ENCODE measurements at regions not wholly inside any gene's neighbourhood (a gene's known extent, or its start where the extent isn't known, plus 50 kb on each side); places are given as distances from the start of the nearest gene placed in this dataset.

DNA sequence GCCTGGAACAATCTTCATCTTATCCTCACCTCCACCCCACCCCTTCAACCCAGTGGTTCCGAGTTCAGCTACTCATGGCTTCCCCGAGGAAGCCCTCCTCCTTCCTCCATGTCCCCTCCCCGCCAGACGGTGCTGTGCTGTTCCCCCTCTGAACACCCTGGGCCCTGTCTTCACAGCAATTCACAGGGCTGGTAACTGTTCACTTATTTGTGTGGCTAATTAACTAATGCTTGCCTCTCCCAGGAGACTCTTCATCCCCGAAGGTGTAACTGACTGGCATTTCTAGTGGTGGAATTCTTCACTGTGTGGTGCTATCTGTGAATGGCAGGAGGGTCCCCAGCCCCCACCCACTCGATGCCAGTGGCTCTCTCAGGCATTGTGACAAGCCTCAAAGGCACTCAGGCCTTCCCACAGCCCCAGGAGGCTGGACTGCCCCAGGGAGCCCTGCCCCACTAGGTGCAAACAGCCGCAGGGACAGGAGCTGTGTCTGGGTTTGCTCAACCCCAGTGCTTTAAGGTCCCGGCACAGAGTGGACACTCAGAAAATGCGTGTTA lies 133.7 kb upstream of the ID2 start:
- Histone ChIP-seq H3K36me3 (ENCODE audit: insufficient read depth, low read depth, low read length) (no peaks in the 10 kb centered on the region), H3K27me3 (ENCODE audit: insufficient read depth, low read length) (no peaks in the 10 kb centered on the region), H3K4me3 (ENCODE audit: low read length) (no peak overlapping the region), H3K9ac (ENCODE audit: low read depth, low read length) (no peak overlapping the region), H3K4me1 (ENCODE audit: insufficient read depth, low read length) (0 out of 2 replicates have a peak, but pooled peaks cover 2% of the 10 kb centered on the region), H3K9me3 (ENCODE audit: insufficient read depth, low read depth, low read length) (no peaks in the 10 kb centered on the region), H3K27ac (ENCODE audit: low read length) (no peak overlapping the region)

DNA sequence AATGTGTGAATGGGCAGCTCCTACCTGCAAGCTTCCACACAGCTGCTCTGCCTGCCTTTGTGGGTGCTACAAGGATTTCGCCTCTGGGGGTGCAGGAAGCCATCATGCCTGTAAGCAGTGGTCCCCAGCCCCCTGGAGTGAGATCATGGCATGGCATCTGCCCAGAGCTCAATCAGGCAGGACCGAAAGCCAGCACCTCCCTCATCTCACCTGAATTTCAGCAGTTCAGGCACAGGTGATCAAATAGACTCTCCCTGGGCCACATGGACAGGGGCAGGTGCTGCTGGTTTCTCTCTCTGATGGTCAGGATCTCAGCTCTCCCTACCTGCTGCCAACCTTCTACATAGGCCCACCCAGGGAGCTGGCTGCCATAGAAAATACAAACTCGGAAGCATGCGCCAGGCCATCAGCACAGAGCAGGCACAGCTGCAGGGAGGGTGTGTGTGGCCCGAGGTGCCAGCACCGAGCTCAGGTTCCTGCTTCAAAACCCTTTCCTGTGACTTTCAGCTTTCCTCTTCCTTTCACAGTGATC lies 133.2 kb upstream of the ID2 start:
- Histone ChIP-seq H3K4me3 (ENCODE audit: low read length) (no peak overlapping the region), H3K36me3 (ENCODE audit: insufficient read depth, low read depth, low read length) (no peaks in the 10 kb centered on the region), H3K27me3 (ENCODE audit: insufficient read depth, low read length) (no peaks in the 10 kb centered on the region), H3K27ac (ENCODE audit: low read length) (no peak overlapping the region), H3K9ac (ENCODE audit: low read depth, low read length) (no peak overlapping the region), H3K9me3 (ENCODE audit: insufficient read depth, low read depth, low read length) (no peaks in the 10 kb centered on the region), H3K4me1 (ENCODE audit: insufficient read depth, low read length) (0 out of 2 replicates have a peak, but pooled peaks cover 2% of the 10 kb centered on the region)

DNA sequence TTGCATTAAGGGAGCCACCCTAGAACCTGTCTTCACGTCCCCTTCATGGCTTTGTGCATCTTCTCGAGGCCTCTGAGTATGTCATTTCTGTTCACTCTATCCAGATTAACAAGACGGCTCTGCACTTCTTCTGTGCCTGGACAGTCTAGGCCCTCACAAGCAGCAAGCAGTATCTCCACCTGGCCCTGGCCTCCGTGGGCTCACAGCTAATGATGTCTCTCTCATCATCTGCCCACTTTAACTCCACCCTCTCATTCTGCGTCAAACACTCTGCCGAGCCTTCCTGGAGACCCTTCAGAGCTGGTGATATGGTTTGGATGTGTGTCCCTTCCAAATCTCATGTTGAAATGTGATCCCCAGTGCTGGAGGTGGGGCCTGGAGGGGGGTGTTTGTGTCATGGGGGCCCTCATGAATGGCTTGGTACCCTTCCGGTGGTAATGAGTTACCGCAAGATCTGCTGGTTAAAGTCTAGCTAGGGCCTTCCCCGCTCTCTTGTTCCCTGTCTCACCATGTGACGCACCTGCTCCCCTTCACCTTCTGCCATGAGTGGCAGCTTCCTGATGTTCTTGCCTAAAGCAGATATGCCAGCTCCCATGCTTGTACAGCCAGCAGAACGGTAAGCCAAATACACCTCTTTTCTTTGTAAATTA lies 132.5 kb upstream of the ID2 start:
- no peaks in the 10 kb centered on the region for H3K36me3 ChIP-seq (ENCODE audit: insufficient read depth, low read depth, low read length)
- H3K9ac ChIP-seq (ENCODE audit: low read depth, low read length) = no peak overlapping the region
- no peaks in the 10 kb centered on the region for H3K27me3 ChIP-seq (ENCODE audit: insufficient read depth, low read length)
- no peaks in the 10 kb centered on the region for H3K9me3 ChIP-seq (ENCODE audit: insufficient read depth, low read depth, low read length)
- no peak overlapping the region for H3K4me3 ChIP-seq (ENCODE audit: low read length)
- no peak overlapping the region for H3K27ac ChIP-seq (ENCODE audit: low read length)
- H3K4me1 ChIP-seq (ENCODE audit: insufficient read depth, low read length) = 0 out of 2 replicates have a peak, but pooled peaks cover 2% of the 10 kb centered on the region

DNA sequence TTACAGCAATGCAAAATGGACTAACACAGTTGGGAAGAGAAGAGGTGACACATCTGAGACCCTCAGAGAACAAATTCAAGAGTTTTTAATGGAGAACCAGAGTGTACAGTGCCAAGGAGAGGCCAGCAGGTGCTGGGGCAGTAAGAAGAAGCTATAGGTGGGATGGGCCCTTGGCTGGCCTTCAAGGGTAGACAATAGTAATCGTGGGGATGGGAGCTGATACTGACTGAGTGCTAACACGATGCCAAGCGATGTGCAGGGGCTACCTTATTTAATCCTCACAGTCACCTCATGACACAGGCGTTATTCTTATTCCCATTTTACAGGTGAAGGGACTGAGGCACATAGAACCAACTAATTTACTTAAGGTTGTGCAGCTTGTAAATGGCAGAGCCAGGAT lies 131.9 kb upstream of the ID2 start:
- Histone ChIP-seq H3K27ac (ENCODE audit: low read length) (no peak overlapping the region), H3K4me3 (ENCODE audit: low read length) (no peak overlapping the region), H3K9ac (ENCODE audit: low read depth, low read length) (no peak overlapping the region), H3K4me1 (ENCODE audit: insufficient read depth, low read length) (0 out of 2 replicates have a peak, but pooled peaks cover 2% of the 10 kb centered on the region), H3K27me3 (ENCODE audit: insufficient read depth, low read length) (no peaks in the 10 kb centered on the region), H3K9me3 (ENCODE audit: insufficient read depth, low read depth, low read length) (no peaks in the 10 kb centered on the region), H3K36me3 (ENCODE audit: insufficient read depth, low read depth, low read length) (no peaks in the 10 kb centered on the region)

DNA sequence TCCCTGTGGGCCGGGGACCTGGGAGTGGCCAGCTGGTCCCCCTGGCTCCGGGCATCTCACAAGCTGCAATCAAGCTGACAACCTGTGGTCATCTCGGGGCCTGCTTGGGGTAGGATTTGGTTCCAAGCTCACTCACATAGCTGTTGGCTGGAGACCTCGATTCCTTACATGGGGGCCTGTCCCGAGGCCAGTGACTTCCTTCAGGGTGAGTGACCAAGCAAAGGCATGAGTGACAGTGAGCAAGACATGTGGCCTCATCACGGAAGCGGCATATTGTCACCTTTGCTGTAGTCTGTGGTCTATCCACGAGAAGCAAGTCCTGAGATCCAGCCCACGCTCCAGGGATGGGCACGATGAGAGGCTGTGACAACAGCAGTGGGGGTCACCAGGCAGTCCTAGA lies 131.4 kb upstream of the ID2 start:
- Histone ChIP-seq H3K9me3 (ENCODE audit: insufficient read depth, low read depth, low read length) (no peaks in the 10 kb centered on the region), H3K9ac (ENCODE audit: low read depth, low read length) (no peak overlapping the region), H3K4me3 (ENCODE audit: low read length) (no peak overlapping the region), H3K36me3 (ENCODE audit: insufficient read depth, low read depth, low read length) (no peaks in the 10 kb centered on the region), H3K27ac (ENCODE audit: low read length) (no peak overlapping the region), H3K27me3 (ENCODE audit: insufficient read depth, low read length) (no peaks in the 10 kb centered on the region), H3K4me1 (ENCODE audit: insufficient read depth, low read length) (0 out of 2 replicates have a peak, but pooled peaks cover 2% of the 10 kb centered on the region)

DNA sequence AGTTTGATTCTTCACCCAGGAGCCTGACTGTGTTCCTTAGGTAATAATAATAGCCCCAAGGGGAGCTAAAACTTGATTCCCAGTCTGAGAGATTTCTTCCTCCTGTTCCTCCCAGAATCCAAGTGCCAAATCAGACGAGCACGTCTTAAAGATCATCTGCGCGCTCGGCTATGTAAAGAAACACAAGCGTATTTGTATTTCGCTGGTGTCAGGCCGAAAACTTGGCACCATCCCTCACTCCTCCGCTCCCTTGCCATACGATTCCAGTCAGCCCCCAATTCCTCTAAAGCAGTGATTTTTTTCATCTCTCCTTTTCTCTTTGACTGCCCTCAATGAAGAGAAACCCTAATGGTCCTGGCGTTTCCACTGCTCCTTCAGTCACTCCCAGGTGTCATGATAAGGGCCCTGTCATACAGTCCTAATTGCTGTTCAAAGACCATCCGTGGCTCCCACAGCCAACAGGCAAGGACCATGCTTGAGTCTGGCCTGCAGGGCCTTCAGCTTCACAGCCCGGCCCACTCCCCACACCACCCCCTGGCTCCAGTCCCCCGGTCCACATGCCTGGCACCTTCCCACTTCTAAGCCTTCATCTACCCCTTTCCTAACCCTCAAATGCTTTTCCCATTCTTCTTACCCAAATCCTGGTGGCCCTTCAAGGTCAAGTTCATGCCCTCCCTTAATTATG lies 130.8 kb upstream of the ID2 start:
- Histone ChIP-seq H3K4me1 (ENCODE audit: insufficient read depth, low read length) (0 out of 2 replicates have a peak, but pooled peaks cover 2% of the 10 kb centered on the region), H3K36me3 (ENCODE audit: insufficient read depth, low read depth, low read length) (no peaks in the 10 kb centered on the region), H3K27ac (ENCODE audit: low read length) (no peak overlapping the region), H3K9me3 (ENCODE audit: insufficient read depth, low read depth, low read length) (no peaks in the 10 kb centered on the region), H3K27me3 (ENCODE audit: insufficient read depth, low read length) (no peaks in the 10 kb centered on the region), H3K9ac (ENCODE audit: low read depth, low read length) (no peak overlapping the region), H3K4me3 (ENCODE audit: low read length) (no peak overlapping the region)

DNA sequence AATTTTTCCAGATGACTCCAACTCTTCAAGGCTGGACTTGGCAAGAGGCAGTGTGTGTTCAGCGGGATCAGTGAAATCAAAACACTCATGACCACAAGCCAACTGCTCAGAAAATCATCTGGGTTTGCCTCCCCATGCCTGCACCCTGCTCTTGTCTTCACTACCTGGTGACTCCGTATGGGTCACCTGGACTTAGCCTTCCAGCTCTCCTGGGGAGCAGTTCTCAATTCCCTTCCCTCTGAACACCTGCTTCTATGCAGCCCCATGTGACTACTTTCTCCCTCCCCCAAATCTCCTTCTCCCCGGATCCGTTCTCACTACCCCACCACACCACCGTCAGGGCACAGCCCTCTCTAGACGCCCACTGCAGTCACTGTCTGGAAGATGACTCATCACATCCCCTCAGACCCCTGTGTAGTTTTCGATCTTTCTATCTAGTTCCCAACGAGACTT lies 130.2 kb upstream of the ID2 start:
- H3K36me3 ChIP-seq (ENCODE audit: insufficient read depth, low read depth, low read length) = no peaks in the 10 kb centered on the region
- H3K4me3 ChIP-seq (ENCODE audit: low read length) = no peak overlapping the region
- no peaks in the 10 kb centered on the region for H3K27me3 ChIP-seq (ENCODE audit: insufficient read depth, low read length)
- H3K4me1 ChIP-seq (ENCODE audit: insufficient read depth, low read length) = 0 out of 2 replicates have a peak, but pooled peaks cover 2% of the 10 kb centered on the region
- H3K27ac ChIP-seq (ENCODE audit: low read length) = no peak overlapping the region
- no peak overlapping the region for H3K9ac ChIP-seq (ENCODE audit: low read depth, low read length)
- no peaks in the 10 kb centered on the region for H3K9me3 ChIP-seq (ENCODE audit: insufficient read depth, low read depth, low read length)

DNA sequence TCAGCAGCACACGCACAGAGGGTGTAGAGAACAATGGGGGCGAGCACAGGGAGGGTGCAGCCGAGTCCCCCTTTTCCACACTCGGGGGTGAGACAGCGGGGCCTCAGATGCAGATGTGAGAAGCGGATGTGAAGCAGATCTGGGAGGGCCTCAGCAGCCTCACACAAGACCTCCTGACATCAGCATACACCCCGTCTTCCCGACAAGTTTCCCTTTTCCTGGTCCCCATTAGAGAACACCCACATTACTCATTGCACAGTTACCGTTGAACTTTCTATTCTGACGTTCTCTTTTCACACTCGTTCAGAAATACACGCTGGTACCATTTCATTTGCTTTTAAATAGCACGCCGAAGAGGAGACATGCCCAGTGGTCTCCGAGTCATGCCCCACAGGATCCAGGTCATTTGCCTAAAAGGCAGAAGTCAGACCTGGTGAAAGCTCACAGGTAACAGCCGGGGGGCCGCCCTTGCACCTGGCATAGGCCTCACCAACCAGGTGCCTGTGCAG lies 129.5 kb upstream of the ID2 start:
- Histone ChIP-seq H3K9me3 (ENCODE audit: insufficient read depth, low read depth, low read length) (no peaks in the 10 kb centered on the region), H3K27ac (ENCODE audit: low read length) (no peak overlapping the region), H3K4me1 (ENCODE audit: insufficient read depth, low read length) (0 out of 2 replicates have a peak, but pooled peaks cover 2% of the 10 kb centered on the region), H3K4me3 (ENCODE audit: low read length) (no peak overlapping the region), H3K9ac (ENCODE audit: low read depth, low read length) (no peak overlapping the region), H3K36me3 (ENCODE audit: insufficient read depth, low read depth, low read length) (no peaks in the 10 kb centered on the region), H3K27me3 (ENCODE audit: insufficient read depth, low read length) (no peaks in the 10 kb centered on the region)

DNA sequence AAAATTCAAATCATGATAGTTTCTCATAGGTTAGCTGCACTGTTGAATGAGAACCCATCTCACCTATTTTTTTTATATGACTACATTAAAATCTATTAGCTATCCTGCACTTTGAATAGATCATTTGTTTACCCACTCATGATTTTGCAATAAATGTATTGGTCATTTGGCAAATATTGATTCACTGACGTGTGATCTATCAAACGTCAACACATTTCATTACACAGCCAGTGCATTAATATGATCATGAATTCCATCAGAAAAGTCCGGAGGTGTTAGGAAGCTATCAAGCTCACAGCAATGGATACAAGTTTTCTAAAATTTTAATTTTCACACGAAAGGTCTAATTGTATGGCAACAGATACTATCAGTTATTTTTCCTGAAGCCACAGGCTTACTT lies 128.2 kb upstream of the ID2 start:
- Histone ChIP-seq H3K27ac (ENCODE audit: low read length) (no peak overlapping the region), H3K36me3 (ENCODE audit: insufficient read depth, low read depth, low read length) (no peaks in the 10 kb centered on the region), H3K4me1 (ENCODE audit: insufficient read depth, low read length) (0 out of 2 replicates have a peak, but pooled peaks cover 2% of the 10 kb centered on the region), H3K27me3 (ENCODE audit: insufficient read depth, low read length) (no peaks in the 10 kb centered on the region), H3K4me3 (ENCODE audit: low read length) (no peak overlapping the region), H3K9me3 (ENCODE audit: insufficient read depth, low read depth, low read length) (peaks cover 5% of the 10 kb centered on the region), H3K9ac (ENCODE audit: low read depth, low read length) (no peak overlapping the region)

DNA sequence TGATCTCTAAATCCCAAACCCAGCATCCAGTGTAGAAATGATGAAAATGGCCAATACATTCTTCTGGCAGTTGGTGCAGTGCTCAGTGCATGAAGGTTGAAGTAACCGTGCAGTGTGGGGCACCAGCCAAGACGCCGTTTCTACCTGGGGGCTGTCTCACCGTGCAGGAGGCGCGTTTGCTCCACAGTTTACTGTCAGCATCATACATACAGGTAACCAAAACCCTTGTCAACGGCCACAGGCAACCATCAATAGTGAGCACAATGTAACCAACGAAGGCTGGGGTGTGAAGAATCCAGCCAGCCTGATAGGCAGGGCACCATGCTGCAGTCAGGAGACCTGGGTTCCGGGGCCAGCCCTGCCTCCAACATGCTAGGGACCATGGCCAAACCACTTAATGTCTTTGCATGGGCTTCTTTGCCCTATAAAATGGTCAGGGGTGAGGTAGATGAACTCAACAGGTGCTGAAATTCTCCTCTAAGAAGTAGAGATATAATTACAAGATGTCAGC lies 127.5 kb upstream of the ID2 start:
- no peak overlapping the region for H3K9ac ChIP-seq (ENCODE audit: low read depth, low read length)

DNA sequence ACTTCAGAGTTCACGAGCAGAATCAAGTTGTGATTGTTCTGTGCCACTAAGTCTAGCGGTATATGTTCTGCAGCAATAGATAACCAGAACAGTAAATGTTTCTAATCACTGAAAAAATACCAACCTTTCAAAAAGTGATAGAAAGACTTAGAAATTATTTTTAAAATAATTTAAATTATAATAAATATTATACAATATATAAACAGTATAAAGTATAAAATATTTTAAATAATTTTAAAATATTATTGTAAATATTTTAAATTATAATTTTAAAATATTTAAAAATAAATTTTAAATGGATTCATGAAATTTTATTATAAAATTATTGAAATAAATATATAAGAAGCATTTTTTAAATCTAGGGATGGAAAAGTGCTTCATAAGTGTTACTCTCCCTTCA lies 126.3 kb upstream of the ID2 start:
- Histone ChIP-seq H3K9me3 (ENCODE audit: insufficient read depth, low read depth, low read length) (peaks cover 13% of the 10 kb centered on the region), H3K36me3 (ENCODE audit: insufficient read depth, low read depth, low read length) (no peaks in the 10 kb centered on the region), H3K9ac (ENCODE audit: low read depth, low read length) (no peak overlapping the region), H3K27me3 (ENCODE audit: insufficient read depth, low read length) (no peaks in the 10 kb centered on the region), H3K4me1 (ENCODE audit: insufficient read depth, low read length) (0 out of 2 replicates have a peak, but pooled peaks cover 2% of the 10 kb centered on the region), H3K27ac (ENCODE audit: low read length) (no peak overlapping the region), H3K4me3 (ENCODE audit: low read length) (no peak overlapping the region)

More for the DNA sequence above, 127.5 kb upstream of the ID2 start:
- H3K27me3 ChIP-seq (ENCODE audit: insufficient read depth, low read length) = no peaks in the 10 kb centered on the region
- H3K27ac ChIP-seq (ENCODE audit: low read length) = no peak overlapping the region
- H3K36me3 ChIP-seq (ENCODE audit: insufficient read depth, low read depth, low read length) = no peaks in the 10 kb centered on the region
- H3K4me1 ChIP-seq (ENCODE audit: insufficient read depth, low read length) = 0 out of 2 replicates have a peak, but pooled peaks cover 2% of the 10 kb centered on the region
- H3K9me3 ChIP-seq (ENCODE audit: insufficient read depth, low read depth, low read length) = peaks cover 13% of the 10 kb centered on the region
- no peak overlapping the region for H3K4me3 ChIP-seq (ENCODE audit: low read length)
